Adrenal gland (tissue), 5 donors: ENCODE measurements at regions not wholly inside any gene's neighbourhood (a gene's known extent, or its start where the extent isn't known, plus 50 kb on each side); places are given as distances from the start of the nearest gene placed in this dataset.
"Not testable (repeated sequence)": the region's sequence is repeated elsewhere in the genome, so short reads cannot be mapped to it uniquely, and the experiment has no call there.

Experiments
- CTCF ChIP-seq, 6 experiments: fragments of 450-650 bp in 4 of 6; fragments of 200-600 bp in 2 of 6; sonication (generic) in 1 of 6; IDR thresholded peaks; 1 replicate in 5 of 6; 2 replicates in 1 of 6; pipeline versions ENCODE4 v1.5.1 to v1.8.0; 2016 to 2021; ENCODE audit warnings: antibody characterized with exemption in 6 of 6, mild to moderate bottlenecking in 2 of 6, moderate library complexity in 1 of 6
- POLR2A ChIP-seq, 2 donors: fragments of 450-650 bp; IDR thresholded peaks; one replicate each; pipeline ENCODE4 v1.6.1; 2017; ENCODE audit warnings: antibody characterized with exemption in 2 of 2, mild to moderate bottlenecking in 2 of 2, moderate library complexity in 1 of 2
- donor health status: DM: no; HTN: no; CAD: no.

GRCh38 chr16:32876718-32877117, 200.8 kb upstream of the TP53TG3 start:
- not testable (repeated sequence) for TF ChIP-seq CTCF, POLR2A (IDR thresholded peaks at IDR 0.05)
